Panc1 (cell line): ENCODE measurements at regions not wholly inside any gene's neighbourhood (a gene's known extent, or its start where the extent isn't known, plus 50 kb on each side); places are given as distances from the start of the nearest gene placed in this dataset.

Experiments
- ATAC-seq: fragments of 200-7000 bp; cut with Tn5 transposase; 2 replicates; pipeline ENCODE4 v1.9.1; 2020; ENCODE audit warnings: mild to moderate bottlenecking, moderate library complexity
- BruUV-seq: library from RNA; stranded (reverse); fragments of 400-500 nt; replicated peaks from 2 replicates; lab custom pipeline; 2021; lab: Mats Ljungman, UMichigan
- CTCF ChIA-PET: fragments of 300-600 bp; sonication (Branson Sonifier 250); formaldehyde crosslinking; loops from one replicate; lab custom pipeline; 2022; ENCODE audit warnings: antibody characterized with exemption; lab: Charles Lee
- POLR2A ChIA-PET: fragments of 300-600 bp; sonication (Branson Sonifier 250); formaldehyde crosslinking; loops from one replicate; lab custom pipeline; 2022; ENCODE audit warnings: antibody characterized with exemption; lab: Charles Lee
- DNase-seq: peaks from one replicate; pipeline ENCODE4 v3.0.0-alpha.2; 2010; ENCODE audit warnings: low read depth, low spot score
- H3K27ac ChIP-seq: 2 replicates; pipeline ENCODE4 v1.5.1; 2011; ENCODE audit warnings: mild to moderate bottlenecking, low read length, inconsistent platforms
- H3K27me3 ChIP-seq: fragments of 200-500 bp; sonication (Bioruptor generic); 2 replicates; pipeline ENCODE4 v1.6.0; 2014; ENCODE audit warnings: low read length, inconsistent platforms; ENCODE audit not compliant: control insufficient read depth, insufficient read depth
- H3K36me3 ChIP-seq: fragments of 200-500 bp; sonication (Bioruptor generic); 2 replicates; pipeline ENCODE4 v1.5.1; 2014; ENCODE audit warnings: inconsistent platforms, mild to moderate bottlenecking, low read length, moderate library complexity; ENCODE audit not compliant: control insufficient read depth, insufficient read depth
- H3K4me1 ChIP-seq: 2 replicates; pipeline ENCODE4 v1.5.1; 2011; ENCODE audit warnings: inconsistent platforms, mild to moderate bottlenecking, low read length, moderate library complexity; ENCODE audit not compliant: control insufficient read depth, insufficient read depth
- H3K4me3 ChIP-seq, 2 experiments: 2 replicates each; pipeline ENCODE4 v1.5.1; 2011 to 2012; ENCODE audit warnings: low read depth in 2 of 2, low read length in 2 of 2, mild to moderate bottlenecking in 2 of 2, inconsistent platforms in 1 of 2, moderate library complexity in 1 of 2
- H3K9me3 ChIP-seq: fragments of 200-500 bp; sonication (Bioruptor generic); 2 replicates; pipeline ENCODE4 v1.5.1; 2014; ENCODE audit warnings: low read depth, mild to moderate bottlenecking, inconsistent platforms, low read length, moderate library complexity; ENCODE audit not compliant: control insufficient read depth, insufficient read depth
- CTCF ChIP-seq: fragments of 450-650 bp; IDR thresholded peaks from 2 replicates; pipeline ENCODE4 v1.5.1; 2017; ENCODE audit warnings: mild to moderate bottlenecking
- POLR2AphosphoS5 ChIP-seq: IDR thresholded peaks from 2 replicates; pipeline ENCODE4 v1.6.1; 2012; ENCODE audit warnings: mild to moderate bottlenecking, low read depth, low read length, moderate library complexity
- SIN3A ChIP-seq: IDR thresholded peaks from 2 replicates; pipeline ENCODE4 v1.6.1; 2012; ENCODE audit warnings: low read depth, mild to moderate bottlenecking, low read length, moderate library complexity, borderline replicate concordance; ENCODE audit not compliant: insufficient read depth
- TCF7L2 ChIP-seq: IDR thresholded peaks from 2 replicates; pipeline ENCODE4 v1.6.1; 2011; ENCODE audit warnings: mild to moderate bottlenecking, low read depth, low read length, inconsistent platforms
- in situ Hi-C: cut with HindIII; loops from 2 replicates; pipeline ENCODE4 v1.10.0; 2016; ENCODE audit warnings: low sequenced_read_pairs, low pct_unique_long_range_greater_than_20kb
- intact Hi-C: fragments of 100-400 bp; cut with micrococcal nuclease; formaldehyde crosslinking; loops from one replicate; pipeline ENCODE4 v1.10.0; 2022; ENCODE audit not compliant: unreplicated experiment
- TF ChIP-seq, protein P1 (sequence below), 2 experiments: IDR thresholded peaks; 2 replicates each; pipeline ENCODE4 v1.6.1; 2011 to 2012; ENCODE audit warnings: low read depth in 2 of 2, control low read depth in 1 of 2, low read length in 1 of 2, mild to moderate bottlenecking in 1 of 2, moderate library complexity in 1 of 2; ENCODE audit not compliant: insufficient read depth in 1 of 2

DNA sequence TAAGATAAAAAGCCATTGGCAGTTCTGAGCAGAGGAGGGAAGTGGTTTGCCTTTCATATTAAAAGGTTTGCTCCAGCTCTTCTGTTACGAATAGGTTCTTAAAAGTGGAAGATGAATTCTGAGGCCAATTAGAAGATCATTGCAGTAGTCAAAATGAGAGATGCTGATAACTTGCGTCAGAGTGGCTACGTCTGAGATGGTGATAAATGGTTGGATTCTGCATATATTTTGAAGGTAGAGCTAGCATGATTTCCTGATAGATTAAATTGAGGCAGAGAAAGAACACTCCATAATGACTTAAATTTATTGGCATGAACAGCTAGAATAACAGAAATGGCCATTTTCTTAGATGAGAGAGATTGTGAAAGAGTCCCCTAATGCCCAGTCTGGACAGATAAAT lies 652.6 kb downstream of the DACH1 start:
- intact Hi-C loops (no loop called here), in situ Hi-C loops (no loop called here)
- no peak for TF ChIP-seq SIN3A
- no peak for TF ChIP-seq TCF7L2
- TF ChIP-seq POLR2AphosphoS5, result no peak
- TF ChIP-seq, protein P1, sequence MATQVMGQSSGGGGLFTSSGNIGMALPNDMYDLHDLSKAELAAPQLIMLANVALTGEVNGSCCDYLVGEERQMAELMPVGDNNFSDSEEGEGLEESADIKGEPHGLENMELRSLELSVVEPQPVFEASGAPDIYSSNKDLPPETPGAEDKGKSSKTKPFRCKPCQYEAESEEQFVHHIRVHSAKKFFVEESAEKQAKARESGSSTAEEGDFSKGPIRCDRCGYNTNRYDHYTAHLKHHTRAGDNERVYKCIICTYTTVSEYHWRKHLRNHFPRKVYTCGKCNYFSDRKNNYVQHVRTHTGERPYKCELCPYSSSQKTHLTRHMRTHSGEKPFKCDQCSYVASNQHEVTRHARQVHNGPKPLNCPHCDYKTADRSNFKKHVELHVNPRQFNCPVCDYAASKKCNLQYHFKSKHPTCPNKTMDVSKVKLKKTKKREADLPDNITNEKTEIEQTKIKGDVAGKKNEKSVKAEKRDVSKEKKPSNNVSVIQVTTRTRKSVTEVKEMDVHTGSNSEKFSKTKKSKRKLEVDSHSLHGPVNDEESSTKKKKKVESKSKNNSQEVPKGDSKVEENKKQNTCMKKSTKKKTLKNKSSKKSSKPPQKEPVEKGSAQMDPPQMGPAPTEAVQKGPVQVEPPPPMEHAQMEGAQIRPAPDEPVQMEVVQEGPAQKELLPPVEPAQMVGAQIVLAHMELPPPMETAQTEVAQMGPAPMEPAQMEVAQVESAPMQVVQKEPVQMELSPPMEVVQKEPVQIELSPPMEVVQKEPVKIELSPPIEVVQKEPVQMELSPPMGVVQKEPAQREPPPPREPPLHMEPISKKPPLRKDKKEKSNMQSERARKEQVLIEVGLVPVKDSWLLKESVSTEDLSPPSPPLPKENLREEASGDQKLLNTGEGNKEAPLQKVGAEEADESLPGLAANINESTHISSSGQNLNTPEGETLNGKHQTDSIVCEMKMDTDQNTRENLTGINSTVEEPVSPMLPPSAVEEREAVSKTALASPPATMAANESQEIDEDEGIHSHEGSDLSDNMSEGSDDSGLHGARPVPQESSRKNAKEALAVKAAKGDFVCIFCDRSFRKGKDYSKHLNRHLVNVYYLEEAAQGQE (IDR thresholded peaks at IDR 0.05; ENCODE audit: insufficient read depth in 1 of 2, low read depth in 2 of 2, low read length in 1 of 2), result no peak
- TF ChIP-seq CTCF, result no peak
- H3K27ac ChIP-seq, result no peak overlapping the region
- CTCF ChIA-PET, result no interaction called here
- H3K36me3 ChIP-seq, result no peaks in the 10 kb centered on the region
- no peaks in the 10 kb centered on the region for H3K9me3 ChIP-seq
- POLR2A ChIA-PET, result no interaction called here
- no peaks in the 10 kb centered on the region for H3K4me1 ChIP-seq
- no peak overlapping the region for H3K4me3 ChIP-seq
- ATAC-seq (no peak), DNase-seq (no peak)
- BruUV-seq, result no TSS peak
- no peaks in the 10 kb centered on the region for H3K27me3 ChIP-seq

DNA sequence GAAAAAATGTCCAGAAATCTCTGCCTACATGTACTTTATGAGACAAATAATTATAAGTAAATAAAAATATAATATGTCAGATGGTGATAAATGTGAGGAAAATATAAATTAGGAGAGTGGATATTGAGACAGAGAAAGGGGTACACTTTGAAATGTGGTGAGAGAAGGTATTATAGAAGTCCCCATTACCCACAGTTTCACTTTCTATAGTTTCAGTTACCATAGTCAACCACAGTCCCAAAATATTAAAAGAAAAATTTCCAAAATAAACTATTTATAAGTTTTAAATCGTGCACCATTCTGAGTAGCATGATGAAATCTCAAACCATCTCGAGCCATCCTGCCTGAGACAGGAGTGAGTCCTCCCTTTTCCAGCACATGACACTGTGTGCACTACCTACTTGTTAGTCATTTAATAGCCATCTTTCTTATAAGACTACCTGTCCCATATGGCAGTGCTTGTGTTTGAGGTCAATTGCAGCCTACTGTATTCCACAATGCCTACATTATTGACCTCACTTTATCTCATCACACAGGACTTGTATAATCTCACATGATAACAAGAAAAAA lies 653.7 kb downstream of the DACH1 start:
- Histone ChIP-seq H3K36me3 (no peaks in the 10 kb centered on the region), H3K4me1 (no peaks in the 10 kb centered on the region), H3K27ac (no peak overlapping the region), H3K4me3 (no peak overlapping the region), H3K27me3 (no peaks in the 10 kb centered on the region), H3K9me3 (no peaks in the 10 kb centered on the region)
- intact Hi-C loops, result no loop called here
- in situ Hi-C loops, result no loop called here
- POLR2A ChIA-PET, result no interaction called here
- DNase-seq (no peak), ATAC-seq (no peak)
- CTCF ChIA-PET, result no interaction called here
- BruUV-seq, result no TSS peak
- TF ChIP-seq CTCF (no peak), TCF7L2 (no peak), POLR2AphosphoS5 (no peak), SIN3A (no peak)
- TF ChIP-seq, protein P1 (IDR thresholded peaks at IDR 0.05; ENCODE audit: insufficient read depth in 1 of 2, low read depth in 2 of 2, low read length in 1 of 2), result no peak
